NCI-H510A treated with DMSO at 0.1 percent for 48 hours (cell line): ENCODE measurements at regions not wholly inside any gene's neighbourhood (a gene's known extent, or its start where the extent isn't known, plus 50 kb on each side); places are given as distances from the start of the nearest gene placed in this dataset.
A peak's percentile ranks its signal among the peaks of the same experiment; 100 is the strongest.

Experiments used
- DNase-seq: peaks from one replicate; lab custom pipeline; 2025; lab: John Stamatoyannopoulos, UW

- DNase-seq, result no peak
These were observed 143.9 kb downstream of the LSM5 start for GRCh38 chr7:32346253-32346652.

- no peak for DNase-seq
These were observed 153.5 kb downstream of the LSM5 start for GRCh38 chr7:32336726-32337125.

- no peak for DNase-seq
These were observed 155.1 kb downstream of the LSM5 start for GRCh38 chr7:32335107-32335506.

GRCh38 chr7:32330602-32331001 is 159.6 kb downstream of the LSM5 start:
- DNase-seq, result no peak

- no peak for DNase-seq
These were observed 164.1 kb downstream of the LSM5 start for GRCh38 chr7:32326078-32326477.

GRCh38 chr7:32323712-32324111 is 166.5 kb downstream of the LSM5 start:
- no peak for DNase-seq

- no peak for DNase-seq
These were observed 171.2 kb downstream of the LSM5 start for GRCh38 chr7:32319012-32319382.

- no peak for DNase-seq
These were observed 171.7 kb downstream of the LSM5 start for GRCh38 chr7:32318300-32319011.

GRCh38 chr7:32316839-32317238 is 173.3 kb downstream of the LSM5 start:
- DNase-seq, result no peak

GRCh38 chr7:32314761-32315160 is 175.4 kb downstream of the LSM5 start:
- DNase-seq, result no peak

GRCh38 chr7:32301427-32301826 is 188.8 kb downstream of the LSM5 start:
- no peak for DNase-seq

GRCh38 chr7:32299133-32299702 is 191.0 kb downstream of the LSM5 start:
- no peak for DNase-seq

GRCh38 chr7:32298408-32299132 is 191.6 kb downstream of the LSM5 start:
- peak; percentile 6 for DNase-seq

GRCh38 chr7:32293833-32294232 is 196.3 kb downstream of the LSM5 start:
- DNase-seq, result no peak

GRCh38 chr7:32289651-32290414 is 200.3 kb downstream of the LSM5 start:
- DNase-seq, result no peak

- no peak for DNase-seq
These were observed 204.5 kb downstream of the LSM5 start for GRCh38 chr7:32285698-32286097.

GRCh38 chr7:32283546-32283945 is 206.6 kb downstream of the LSM5 start:
- DNase-seq, result no peak

GRCh38 chr7:32279500-32279899 is 209.3 kb upstream of the PDE1C start:
- DNase-seq, result no peak

- DNase-seq, result no peak
These were observed 205.2 kb upstream of the PDE1C start for GRCh38 chr7:32275216-32276009.

GRCh38 chr7:32273297-32273696 is 203.1 kb upstream of the PDE1C start:
- no peak for DNase-seq

- DNase-seq, result no peak
These were observed 196.8 kb upstream of the PDE1C start for GRCh38 chr7:32266932-32267475.
